HUDEP-2 (cell line): ENCODE measurements at regions not wholly inside any gene's neighbourhood (a gene's known extent, or its start where the extent isn't known, plus 50 kb on each side); places are given as distances from the start of the nearest gene placed in this dataset.

Source experiments
- DNase-seq, 76 experiments: peaks; one replicate each; lab custom pipeline; 2025; ENCODE audit not compliant: unreplicated experiment in 76 of 76; lab: John Stamatoyannopoulos, UW

DNA sequence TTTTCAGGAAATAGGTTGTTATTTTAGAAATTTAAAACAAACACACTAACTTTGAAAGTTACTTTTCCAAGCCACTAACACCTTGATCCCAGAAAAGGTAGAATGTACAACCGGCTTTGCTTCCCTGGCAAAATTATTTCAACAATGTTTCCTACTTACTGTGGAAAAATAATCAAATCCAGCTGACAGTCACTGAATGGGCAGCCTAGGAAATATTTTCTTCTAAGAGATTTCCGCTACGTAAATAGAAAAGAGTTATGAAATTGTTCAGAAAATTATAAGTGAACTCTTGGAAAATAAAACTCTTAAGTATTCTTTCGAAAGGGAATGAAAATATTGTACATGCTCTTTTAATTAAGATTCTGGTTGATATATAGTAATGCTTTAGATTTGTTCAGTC is 195.7 kb downstream of the GASK1B start:
- DNase-seq = no peak

DNA sequence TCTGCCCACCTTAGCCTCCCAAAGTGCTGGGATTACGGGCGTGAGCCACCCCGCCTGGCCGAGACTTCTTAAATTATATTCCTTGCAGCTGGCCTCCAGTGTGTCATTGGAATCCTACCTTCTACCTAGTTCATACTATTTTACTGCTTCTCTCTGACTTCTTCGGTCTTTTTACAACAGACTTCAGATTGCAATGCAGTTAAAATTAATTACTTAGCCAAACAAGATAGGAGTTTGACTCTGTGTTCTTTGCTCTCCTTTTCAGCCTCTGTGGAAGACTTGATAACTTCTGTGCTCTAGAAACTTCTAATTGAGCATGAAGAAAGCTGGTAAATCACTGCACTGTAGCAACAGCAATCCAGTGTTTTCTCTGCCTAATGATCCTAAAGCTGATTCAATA is 199.5 kb downstream of the GASK1B start:
- no peak for DNase-seq

- no peak for DNase-seq
Measured at GRCh38 chr4:157964463-157964862, 208.4 kb downstream of the GASK1B start.

DNA sequence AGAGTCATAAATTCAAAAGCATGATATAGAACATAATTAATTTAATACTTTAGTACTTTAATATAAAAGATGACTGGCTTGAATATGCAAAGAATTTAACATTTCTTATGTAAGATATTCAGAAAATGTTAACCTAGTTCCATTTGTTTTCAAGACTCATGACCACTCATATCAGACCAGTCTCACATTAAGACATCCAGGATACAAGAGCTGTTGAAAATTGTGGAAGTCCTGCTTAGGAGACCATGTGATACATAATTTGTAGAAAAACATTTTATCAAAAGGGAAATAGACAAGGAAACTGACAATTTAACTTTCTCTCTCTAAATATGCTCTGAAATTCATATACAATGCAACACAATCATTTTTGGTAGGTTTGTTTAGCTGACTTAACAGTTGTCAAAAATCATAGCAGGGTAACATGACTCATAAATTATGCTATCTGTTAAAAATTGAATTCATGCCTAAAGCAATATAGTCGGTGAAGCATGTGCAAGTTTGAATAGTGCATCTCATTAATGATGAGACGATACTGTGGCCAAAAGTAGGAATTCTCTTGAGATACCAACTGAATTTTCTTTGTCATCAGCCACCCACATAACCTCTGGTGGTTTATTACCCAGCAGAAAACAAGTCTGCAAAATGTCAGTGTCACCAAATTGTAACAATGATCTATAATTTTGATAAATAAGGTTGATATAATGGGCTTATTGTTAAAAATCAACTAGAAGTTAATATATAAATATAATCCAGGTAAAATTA is 211.4 kb downstream of the GASK1B start:
- DNase-seq = no peak

- DNase-seq = no peak
Measured at GRCh38 chr4:157957905-157958304, 214.9 kb downstream of the GASK1B start.

- no peak for DNase-seq
Measured at GRCh38 chr4:157942017-157942416, 230.8 kb downstream of the GASK1B start.

DNA sequence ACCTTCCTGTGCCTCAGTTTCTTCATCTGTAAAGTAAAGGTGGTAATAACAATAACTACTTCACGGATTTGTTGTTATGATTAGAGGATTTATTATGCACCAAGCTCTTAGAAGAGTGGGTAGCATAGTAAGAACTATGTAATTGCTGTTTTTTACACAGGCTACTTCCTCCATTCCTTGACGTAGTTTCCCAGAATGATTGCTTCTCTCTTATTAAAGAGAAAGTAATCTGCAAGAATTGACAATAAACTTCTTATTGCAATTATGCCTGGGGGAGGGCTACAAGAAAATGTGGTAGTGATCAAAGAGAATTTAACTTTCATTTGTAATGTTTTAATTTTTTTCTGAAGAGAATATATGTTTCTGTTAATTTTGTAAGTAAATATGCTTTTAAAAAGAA is 238.7 kb downstream of the GASK1B start:
- no peak for DNase-seq

DNA sequence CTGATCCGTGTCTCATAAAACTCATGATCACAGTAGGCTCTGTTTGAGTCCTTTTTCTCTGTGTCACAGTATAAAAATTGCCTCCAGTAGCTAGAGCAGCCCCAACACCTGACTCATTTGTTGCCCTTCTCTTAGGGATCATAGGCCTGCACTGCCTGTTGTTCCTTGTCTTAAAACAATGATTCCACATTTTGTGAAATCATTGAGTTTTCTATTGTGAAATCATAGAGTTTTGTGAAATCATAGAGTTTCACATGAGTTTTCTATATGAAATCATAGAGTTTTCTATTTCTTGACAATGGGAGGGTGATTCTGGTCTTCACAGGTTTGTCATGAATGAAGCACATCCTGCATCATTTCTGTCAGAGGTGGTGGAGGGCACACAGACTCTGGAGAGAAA is 239.9 kb downstream of the GASK1B start:
- no peak for DNase-seq

- DNase-seq = no peak
Measured at GRCh38 chr4:157929486-157929885, 243.3 kb downstream of the GASK1B start.

- no peak for DNase-seq
Measured at GRCh38 chr4:157918036-157918832, 254.6 kb downstream of the GASK1B start.

GRCh38 chr4:157912212-157912611 is 260.6 kb downstream of the GASK1B start:
- DNase-seq = no peak

DNA sequence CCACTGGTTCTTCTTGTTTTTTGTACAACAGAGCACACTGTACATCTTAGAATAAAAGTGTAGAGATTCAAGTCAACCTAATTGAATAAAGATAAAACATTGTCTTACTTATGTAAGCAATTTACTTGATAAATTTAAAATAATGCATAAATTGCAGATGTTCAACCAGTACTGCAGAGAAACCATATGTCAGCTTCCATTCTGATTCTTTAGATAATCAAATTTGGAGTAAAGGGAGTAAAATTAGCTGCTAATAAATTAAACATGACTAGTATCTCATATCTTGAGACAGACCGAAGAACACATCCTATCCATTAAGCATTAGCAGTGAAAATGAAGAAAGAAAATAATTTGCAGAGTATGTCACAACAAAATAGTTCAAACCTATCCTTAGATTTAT is 261.2 kb downstream of the GASK1B start:
- DNase-seq = no peak

DNA sequence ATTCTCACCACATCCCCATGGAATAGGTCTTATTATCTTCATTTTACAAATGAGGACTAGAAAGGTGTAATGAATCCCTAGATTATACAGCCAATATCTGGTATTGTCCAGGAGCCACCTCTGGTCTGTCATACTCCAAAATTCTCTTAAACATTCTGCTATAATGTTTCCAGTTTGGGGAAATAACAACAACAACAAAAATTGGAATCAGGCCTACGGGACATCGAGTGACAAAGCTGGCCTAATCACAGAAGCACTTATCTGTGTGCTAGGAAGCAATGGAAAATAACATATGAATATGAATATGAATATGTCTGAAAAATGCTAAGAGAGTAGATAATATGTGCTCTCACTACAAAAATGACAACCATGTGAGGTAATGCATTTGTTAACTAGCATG is 264.1 kb downstream of the GASK1B start:
- DNase-seq = no peak

DNA sequence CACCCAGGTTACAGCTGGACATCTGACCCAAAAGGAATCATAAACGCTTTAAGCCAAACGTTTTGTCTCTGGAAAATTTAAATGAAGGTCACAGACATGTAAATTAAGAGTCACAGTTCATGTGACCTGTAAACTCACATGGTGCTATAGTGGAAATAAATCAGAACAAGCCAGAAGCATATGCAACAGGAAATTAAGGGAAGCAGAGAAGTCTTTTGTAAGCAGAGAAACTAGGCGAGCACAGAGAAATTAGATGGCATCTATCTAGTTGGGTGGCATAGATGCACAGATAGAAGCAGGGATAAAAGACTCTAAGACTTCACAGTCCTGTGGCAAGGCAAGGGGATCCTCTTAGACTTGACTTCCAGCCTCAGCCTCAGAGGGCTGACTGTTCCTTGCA is 264.8 kb downstream of the GASK1B start:
- DNase-seq = no peak

DNA sequence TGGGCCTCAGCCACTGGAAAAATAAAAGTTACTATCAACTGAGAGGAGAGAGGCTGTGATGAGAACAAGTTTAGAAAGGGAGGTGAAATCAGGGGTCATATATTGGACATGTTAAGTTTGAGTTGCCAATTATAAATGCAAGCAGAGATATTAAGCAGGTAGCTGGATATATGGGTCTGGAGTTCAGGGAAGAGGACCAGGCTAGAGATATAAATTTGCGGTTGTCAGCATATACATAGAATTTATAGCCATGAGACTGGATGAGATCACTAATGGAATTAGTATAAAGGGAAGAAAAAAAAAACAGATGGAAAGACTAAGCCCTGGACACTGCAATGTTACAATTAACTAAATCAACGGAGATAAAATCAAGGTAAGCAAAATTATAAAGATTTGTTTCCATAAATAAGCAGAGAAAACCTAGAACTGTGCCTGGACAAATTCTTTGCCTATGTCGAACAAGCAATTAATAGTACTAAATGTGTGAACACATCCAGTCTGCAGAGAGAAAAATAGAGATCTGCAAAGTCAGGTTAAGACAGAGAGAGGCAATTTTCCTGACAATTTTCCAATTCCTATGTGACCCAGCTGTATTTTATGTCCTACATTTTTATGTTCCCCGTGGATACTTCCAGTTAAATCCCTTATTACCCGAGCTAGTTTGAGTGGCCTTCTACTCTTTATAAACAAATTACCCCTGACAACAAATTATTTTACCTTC is 265.4 kb downstream of the GASK1B start:
- DNase-seq = no peak

DNA sequence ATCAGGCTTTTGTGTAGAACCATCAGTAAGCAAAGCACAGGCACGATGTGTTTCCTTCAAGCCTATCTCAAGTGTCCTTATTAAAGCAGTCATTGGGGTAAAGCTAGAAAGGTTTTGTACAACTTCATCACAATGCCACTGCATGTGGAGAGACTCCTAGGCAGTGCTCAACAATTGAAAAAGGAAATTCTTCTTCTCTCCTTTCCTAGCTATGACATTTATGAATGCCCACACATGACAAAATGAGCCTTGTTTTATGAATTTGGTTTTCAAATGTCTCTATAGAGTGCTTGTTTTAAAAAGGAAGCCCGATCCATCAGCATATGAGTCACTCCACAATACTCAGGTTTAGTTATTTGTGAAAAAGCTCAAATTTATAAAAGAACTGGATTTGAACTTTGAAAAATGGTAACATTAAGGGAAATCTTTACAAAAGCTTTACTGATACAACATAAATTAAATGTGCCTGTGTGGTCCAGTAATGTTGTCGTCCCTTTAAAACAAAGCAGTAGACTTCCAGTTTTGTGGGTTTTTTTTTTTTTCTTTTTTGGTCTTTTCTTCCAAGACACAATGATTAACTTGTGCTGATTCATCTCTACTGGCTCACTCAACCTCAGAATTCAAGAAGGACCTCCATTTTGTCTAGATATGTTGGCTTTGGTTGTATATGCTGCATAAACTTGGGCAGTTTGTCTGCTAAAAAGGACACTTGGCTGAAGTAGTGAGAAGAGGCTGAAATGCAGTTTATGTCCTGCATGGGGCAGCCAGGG is 273.8 kb downstream of the GASK1B start:
- DNase-seq = no peak

GRCh38 chr4:157897855-157898370 is 274.9 kb downstream of the GASK1B start:
- no peak for DNase-seq

- no peak for DNase-seq
Measured at GRCh38 chr4:157896726-157897125, 276.1 kb downstream of the GASK1B start.

- no peak for DNase-seq
Measured at GRCh38 chr4:157895205-157895604, 277.6 kb downstream of the GASK1B start.

- no peak for DNase-seq
Measured at GRCh38 chr4:157889788-157890187, 283.0 kb downstream of the GASK1B start.

DNA sequence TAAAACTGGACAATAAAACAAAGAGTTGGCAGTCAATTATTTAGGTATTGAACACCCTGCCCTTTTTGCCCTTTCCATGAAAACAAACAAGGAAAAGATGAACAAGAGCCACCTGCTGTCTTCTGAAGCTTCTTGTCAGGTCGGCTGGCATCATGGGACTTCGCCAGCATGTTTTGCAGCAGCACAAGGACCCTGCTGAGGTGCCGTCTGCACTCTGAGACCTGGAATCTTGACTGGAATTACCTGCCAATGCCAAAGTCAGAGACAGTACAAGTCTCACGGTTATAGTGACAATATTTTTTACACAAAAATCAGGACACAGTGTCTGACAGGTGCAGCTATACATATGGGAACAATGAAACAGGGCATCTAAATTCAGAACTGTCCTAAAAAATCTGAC is 284.5 kb downstream of the GASK1B start:
- DNase-seq = no peak
